Uterus (tissue), 3 donors: ENCODE measurements at regions not wholly inside any gene's neighbourhood (a gene's known extent, or its start where the extent isn't known, plus 50 kb on each side); places are given as distances from the start of the nearest gene placed in this dataset.
"Not testable (repeated sequence)": the region's sequence is repeated elsewhere in the genome, so short reads cannot be mapped to it uniquely, and the experiment has no call there.

Experiments
- DNase-seq, 2 donors: peaks; one replicate each; pipeline ENCODE4 v3.0.0-alpha.2; 2019 to 2020
- H3K27ac ChIP-seq, 2 donors: fragments of 200-600 bp; sonication (generic); 1 replicate in 1 of 2; 2 replicates in 1 of 2; pipeline ENCODE4 v1.5.1; 2016 to 2018
- H3K27me3 ChIP-seq, 2 donors: fragments of 200-600 bp; sonication (generic); one replicate each; pipeline ENCODE4 v1.5.1; 2018 to 2019; ENCODE audit warnings: control low read depth in 1 of 2
- H3K36me3 ChIP-seq, 2 donors: fragments of 200-600 bp; sonication (generic); one replicate each; pipeline ENCODE4 v1.5.1; 2019; ENCODE audit warnings: control low read depth in 1 of 2
- H3K4me1 ChIP-seq, 2 donors: fragments of 200-600 bp; sonication (generic); one replicate each; pipeline ENCODE4 v1.5.1; 2018 to 2019; ENCODE audit warnings: control low read depth in 1 of 2
- H3K4me3 ChIP-seq, 2 donors: fragments of 200-600 bp; sonication (generic); 1 replicate in 1 of 2; 2 replicates in 1 of 2; pipeline ENCODE4 v1.5.1; 2018 to 2019; ENCODE audit warnings: mild to moderate bottlenecking in 1 of 2
- H3K9me3 ChIP-seq, 2 donors: fragments of 200-600 bp; sonication (generic); one replicate each; pipeline ENCODE4 v1.5.1; 2019; ENCODE audit warnings: control low read depth in 1 of 2
- CTCF ChIP-seq, 4 experiments: fragments of 200-600 bp in 2 of 4; fragments of 450-650 bp in 2 of 4; sonication (generic) in 2 of 4; IDR thresholded peaks; one replicate each; pipeline ENCODE4 v1.5.1; 2016 to 2019; ENCODE audit warnings: antibody characterized with exemption in 4 of 4, mild to moderate bottlenecking in 2 of 4, moderate library complexity in 1 of 4
- POLR2A ChIP-seq, 2 donors: fragments of 450-650 bp; IDR thresholded peaks; one replicate each; pipeline ENCODE4 v1.6.1; 2016; ENCODE audit warnings: antibody characterized with exemption in 2 of 2, mild to moderate bottlenecking in 1 of 2, moderate library complexity in 1 of 2
- intact Hi-C: fragments of 100-400 bp; cut with DNase I; formaldehyde crosslinking; loops from one replicate; pipeline ENCODE4 v1.15.1; 2023; ENCODE audit warnings: low total_unique reads
- donor health status: DM: yes; HTN: yes; CAD: no.

- Histone ChIP-seq H3K36me3 (no peaks in the 10 kb centered on the region), H3K27ac (no peak overlapping the region), H3K9me3 (no peaks in the 10 kb centered on the region), H3K27me3 (no peaks in the 10 kb centered on the region), H3K4me1 (no peaks in the 10 kb centered on the region), H3K4me3 (no peak overlapping the region)
- intact Hi-C loops, result no loop called here
- TF ChIP-seq CTCF (IDR thresholded peaks at IDR 0.05) (no peak), POLR2A (IDR thresholded peaks at IDR 0.05) (no peak)
- no peak for DNase-seq
Measured at GRCh38 chr6:775863-776262, 82.9 kb upstream of the EXOC2 start.

GRCh38 chr6:771683-772082 is 78.7 kb upstream of the EXOC2 start:
- H3K9me3 ChIP-seq, H3K4me1 ChIP-seq, H3K27ac ChIP-seq, intact Hi-C loops, DNase-seq, H3K36me3 ChIP-seq, H3K4me3 ChIP-seq, H3K27me3 ChIP-seq: not testable (repeated sequence)

GRCh38 chr6:767755-768512 is 75.0 kb upstream of the EXOC2 start:
- Histone ChIP-seq H3K9me3 (no peaks in the 10 kb centered on the region), H3K27ac (no peak overlapping the region), H3K4me3 (no peak overlapping the region), H3K4me1 (no peaks in the 10 kb centered on the region), H3K27me3 (no peaks in the 10 kb centered on the region), H3K36me3 (no peaks in the 10 kb centered on the region)
- intact Hi-C loops, result no loop called here
- DNase-seq, result no peak
- TF ChIP-seq POLR2A (IDR thresholded peaks at IDR 0.05) (no peak), CTCF (IDR thresholded peaks at IDR 0.05) (no peak)

- H3K9me3 ChIP-seq, result no peaks in the 10 kb centered on the region
- no peaks in the 10 kb centered on the region for H3K27me3 ChIP-seq
- no peaks in the 10 kb centered on the region for H3K36me3 ChIP-seq
- no peak for DNase-seq
- no peaks in the 10 kb centered on the region for H3K4me1 ChIP-seq
- no peak overlapping the region for H3K4me3 ChIP-seq
- no peak overlapping the region for H3K27ac ChIP-seq
- intact Hi-C loops, result no loop called here
- TF ChIP-seq CTCF (IDR thresholded peaks at IDR 0.05), result no peak
- no peak for TF ChIP-seq POLR2A (IDR thresholded peaks at IDR 0.05)
Measured at GRCh38 chr6:766625-767024, 73.7 kb upstream of the EXOC2 start.

- Histone ChIP-seq H3K9me3 (no peaks in the 10 kb centered on the region), H3K27me3 (no peaks in the 10 kb centered on the region), H3K4me1 (no peaks in the 10 kb centered on the region), H3K36me3 (no peaks in the 10 kb centered on the region), H3K27ac (no peak overlapping the region), H3K4me3 (no peak overlapping the region)
- no peak for TF ChIP-seq POLR2A (IDR thresholded peaks at IDR 0.05)
- no peak for TF ChIP-seq CTCF (IDR thresholded peaks at IDR 0.05)
- intact Hi-C loops, result no loop called here
- no peak for DNase-seq
Measured at GRCh38 chr6:761997-762396, 69.1 kb upstream of the EXOC2 start.
